HG03565 (cell line): ENCODE measurements at regions not wholly inside any gene's neighbourhood (a gene's known extent, or its start where the extent isn't known, plus 50 kb on each side); places are given as distances from the start of the nearest gene placed in this dataset.

Experiments used
- ATAC-seq: cut with Tn5 transposase; IDR thresholded peaks from one replicate; pipeline ENCODE4 v1.9.1; 2021; ENCODE audit warnings: mild to moderate bottlenecking, moderate library complexity; ENCODE audit not compliant: unreplicated experiment

- ATAC-seq, result no peak
These were observed 65.1 kb upstream of the DIAPH2 start for GRCh38 chrX:96619588-96619987.

GRCh38 chrX:96621811-96622210 is 62.8 kb upstream of the DIAPH2 start:
- no peak for ATAC-seq
